LNCAP (cell line): ENCODE measurements at regions not wholly inside any gene's neighbourhood (a gene's known extent, or its start where the extent isn't known, plus 50 kb on each side); places are given as distances from the start of the nearest gene placed in this dataset.

Experiments
- CTCF ChIP-seq: fragments of 450-650 bp; IDR thresholded peaks from 2 replicates; pipeline ENCODE4 v1.5.1; 2017; ENCODE audit warnings: mild to moderate bottlenecking

GRCh38 chr21:15119486-15119885 is 54.7 kb upstream of the NRIP1 start:
- TF ChIP-seq CTCF = no peak

- no peak for TF ChIP-seq CTCF
Measured at GRCh38 chr21:15121097-15121654, 56.4 kb upstream of the NRIP1 start.

- TF ChIP-seq CTCF = no peak
Measured at GRCh38 chr21:15121655-15122120, 56.9 kb upstream of the NRIP1 start.

- TF ChIP-seq CTCF = no peak
Measured at GRCh38 chr21:15122241-15122640, 57.4 kb upstream of the NRIP1 start.

- TF ChIP-seq CTCF = no peak
Measured at GRCh38 chr21:15124731-15125130, 59.9 kb upstream of the NRIP1 start.

- TF ChIP-seq CTCF = no peak
Measured at GRCh38 chr21:15126948-15127347, 62.1 kb upstream of the NRIP1 start.

GRCh38 chr21:15127437-15127836 is 62.6 kb upstream of the NRIP1 start:
- no peak for TF ChIP-seq CTCF

- no peak for TF ChIP-seq CTCF
Measured at GRCh38 chr21:15128267-15128666, 63.5 kb upstream of the NRIP1 start.
